HG03159 (cell line): ENCODE measurements at regions not wholly inside any gene's neighbourhood (a gene's known extent, or its start where the extent isn't known, plus 50 kb on each side); places are given as distances from the start of the nearest gene placed in this dataset.
"Not testable (repeated sequence)": the region's sequence is repeated elsewhere in the genome, so short reads cannot be mapped to it uniquely, and the experiment has no call there.

ENCODE experiments used
- ATAC-seq: cut with Tn5 transposase; IDR thresholded peaks from one replicate; pipeline ENCODE4 v1.9.1; 2021; ENCODE audit warnings: mild to moderate bottlenecking, moderate library complexity; ENCODE audit not compliant: unreplicated experiment

DNA sequence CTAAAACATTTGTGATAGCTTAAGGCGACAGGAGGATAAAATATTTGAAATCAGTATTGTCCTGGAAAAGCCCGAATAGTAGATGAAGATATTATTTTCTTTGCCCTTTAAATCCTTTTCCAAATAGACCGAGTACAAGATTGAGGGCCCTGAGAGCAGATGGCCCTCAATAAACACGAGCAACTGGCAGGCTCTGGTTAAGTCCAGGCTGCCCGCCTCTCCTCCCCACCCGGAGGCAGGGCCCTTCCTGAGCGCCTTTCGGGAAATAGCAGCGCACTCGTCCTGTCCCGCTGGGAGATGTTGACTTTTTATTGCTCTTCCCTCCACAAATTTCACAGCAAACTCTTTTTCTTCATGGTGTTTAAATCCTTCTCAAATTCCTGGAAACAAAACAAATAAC lies 50.8 kb upstream of the MAX start:
- no peak for ATAC-seq

DNA sequence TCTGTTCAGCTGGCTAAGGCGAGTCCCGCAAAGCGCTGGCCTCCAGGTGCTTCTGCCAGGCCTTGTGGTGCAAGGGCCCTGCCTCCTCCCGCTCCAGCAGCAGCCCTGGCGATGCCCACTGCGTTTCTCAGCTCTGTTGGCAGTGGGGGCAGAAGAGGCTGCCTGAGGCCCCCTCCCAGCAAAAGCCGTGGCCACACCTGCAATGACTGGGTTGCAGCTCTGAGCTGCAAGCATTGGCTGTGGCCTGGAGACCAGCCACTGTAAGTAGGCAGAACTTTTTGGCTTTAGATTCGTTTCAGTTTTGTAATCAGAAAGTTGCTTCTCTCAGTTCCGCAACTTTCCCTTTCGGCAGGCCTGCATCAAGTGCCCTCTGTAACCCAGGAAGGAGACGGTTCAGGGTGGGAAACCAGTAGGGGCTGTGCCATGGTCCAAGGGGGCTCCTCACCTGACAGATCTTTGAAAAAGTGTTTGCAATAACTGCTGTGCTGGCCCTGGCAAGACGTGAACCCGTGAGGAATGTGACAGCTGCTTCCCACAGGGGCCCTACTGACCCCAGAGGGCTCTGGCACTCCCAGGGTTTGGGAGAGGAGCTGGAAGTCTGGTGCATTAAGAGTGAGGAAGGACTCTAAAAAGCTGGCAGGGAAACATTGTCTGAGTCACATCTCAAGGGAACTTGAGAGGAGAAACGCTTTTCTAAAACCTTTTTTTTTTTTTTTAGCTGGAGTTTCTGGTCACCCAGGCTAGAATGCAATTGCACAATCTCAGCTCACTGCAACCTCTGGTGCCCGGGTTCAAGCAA lies 54.5 kb upstream of the MAX start:
- peak; percentile 54 for ATAC-seq

DNA sequence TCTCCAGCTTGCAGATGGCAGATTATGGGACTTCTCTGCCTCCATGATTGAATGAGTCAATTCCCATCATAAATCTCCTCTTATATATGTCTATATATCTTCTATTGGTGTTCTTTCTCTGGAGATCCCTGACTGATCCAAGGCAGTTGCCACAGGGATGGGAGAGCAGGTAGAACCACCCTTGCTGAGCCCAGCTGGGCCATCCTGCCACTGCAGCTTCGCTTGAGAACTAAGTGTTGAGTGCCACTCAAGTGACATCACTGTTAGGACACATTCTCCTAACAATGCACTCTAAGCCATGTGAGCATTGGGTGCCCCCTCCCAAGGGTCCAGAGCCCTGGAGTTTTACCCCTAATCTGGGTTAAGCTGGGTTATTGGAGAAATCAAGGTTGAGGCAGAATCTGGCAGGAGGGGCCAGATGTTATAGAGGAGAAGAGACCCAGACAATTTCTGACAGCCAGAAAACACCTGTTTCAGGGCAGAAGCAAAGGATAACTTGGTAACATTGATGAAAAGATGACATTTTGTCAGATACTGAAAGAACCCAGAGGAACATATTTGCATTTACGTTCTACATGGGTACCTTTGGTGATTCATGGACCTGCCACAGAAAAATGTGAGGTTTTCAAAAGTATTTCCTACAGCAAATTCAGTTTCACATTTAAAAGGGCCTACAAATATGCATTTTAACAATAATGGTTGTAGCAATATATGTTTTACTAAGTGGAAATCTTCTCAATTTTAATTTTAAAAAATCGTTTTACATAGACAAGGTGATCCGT lies 57.2 kb upstream of the MAX start:
- peak; percentile 79 for ATAC-seq

DNA sequence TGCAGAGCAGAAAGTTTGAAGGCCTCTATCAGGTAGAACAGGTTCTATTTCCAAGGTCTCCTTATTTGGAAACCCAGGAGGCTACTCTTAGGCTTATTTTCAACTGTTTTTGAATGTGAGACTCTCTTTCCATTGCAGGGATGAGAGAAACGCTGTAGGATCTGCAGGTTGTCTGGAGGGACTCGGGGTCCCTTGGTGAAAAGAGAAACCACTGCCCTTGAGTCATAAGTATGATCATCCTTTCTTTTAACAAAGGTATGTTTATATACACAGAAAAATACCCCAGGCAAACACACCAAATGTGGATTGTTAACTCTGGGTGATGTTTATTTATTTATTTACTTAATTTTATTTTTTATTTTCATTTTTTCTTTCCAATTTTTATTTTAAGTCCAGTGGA lies 57.8 kb upstream of the MAX start:
- peak; percentile 1 for ATAC-seq

DNA sequence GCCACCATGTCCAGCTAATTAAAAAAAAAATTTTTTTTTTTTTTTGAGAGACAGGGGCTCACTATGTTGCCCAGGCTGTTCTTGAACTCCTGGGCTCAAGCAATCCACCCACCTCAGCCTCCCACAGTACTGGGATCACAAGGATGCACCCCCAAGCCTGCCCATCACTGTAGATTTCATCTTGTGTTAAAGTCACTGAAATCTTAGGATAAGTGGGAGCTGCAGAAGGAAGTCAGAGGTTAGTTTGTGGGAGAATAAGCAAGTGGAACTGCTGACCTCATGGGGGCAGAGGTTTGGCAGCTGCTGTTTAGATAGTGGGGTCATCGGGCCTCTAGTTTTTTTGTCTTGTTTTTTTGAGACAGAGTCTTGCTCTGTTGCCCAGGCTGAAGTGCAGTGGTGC lies 59.7 kb upstream of the MAX start:
- no peak for ATAC-seq

DNA sequence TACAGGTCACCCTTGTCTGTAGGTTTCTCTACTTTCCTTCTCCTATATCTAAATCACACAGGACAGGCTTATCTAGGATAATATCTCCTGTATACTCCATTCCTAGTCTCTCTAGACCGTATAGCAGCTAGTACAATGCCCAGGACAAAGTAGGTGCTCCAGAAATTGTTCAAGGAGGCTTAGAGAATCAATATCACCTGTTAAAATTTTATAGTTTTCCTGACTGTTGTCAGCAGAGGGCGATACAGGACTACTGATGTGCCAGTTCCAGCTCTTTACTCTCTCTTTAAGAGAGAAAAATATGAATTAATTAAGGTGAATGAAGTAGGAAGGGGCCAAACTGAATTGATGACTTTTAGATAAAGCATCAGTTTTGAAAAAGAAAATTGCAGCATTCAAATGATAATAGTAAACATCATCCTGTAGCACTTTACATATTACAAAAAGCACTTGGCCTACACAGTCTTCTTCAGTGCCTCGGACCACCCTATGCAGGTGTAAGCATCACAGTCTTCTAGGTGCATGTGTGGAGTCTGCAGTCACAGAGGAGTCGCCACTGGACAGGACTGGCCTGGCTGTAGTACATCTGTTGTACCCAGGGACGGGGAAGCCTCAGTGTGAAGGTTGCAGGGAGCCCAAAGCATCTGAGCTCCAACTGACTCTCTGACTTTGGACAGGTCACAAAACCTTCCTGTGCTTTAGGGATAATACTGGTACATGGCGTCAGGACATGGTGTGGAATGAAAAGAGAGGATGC lies 61.9 kb upstream of the MAX start:
- no peak for ATAC-seq

DNA sequence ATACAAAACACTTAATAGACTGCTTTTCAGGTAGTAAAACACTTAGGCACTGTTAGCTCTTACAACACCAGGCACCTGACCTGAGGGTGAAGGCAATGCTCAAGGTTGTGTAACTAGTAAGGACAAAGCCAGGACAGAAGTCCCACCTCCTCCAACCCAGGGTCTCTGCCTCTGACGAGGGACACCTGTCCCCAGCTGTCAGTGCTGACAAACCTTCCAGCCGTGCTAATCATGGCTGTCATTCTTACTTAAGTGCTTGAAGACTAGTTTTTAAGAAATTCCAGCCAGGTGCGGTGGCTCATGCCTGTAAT lies 62.5 kb upstream of the MAX start:
- no peak for ATAC-seq

DNA sequence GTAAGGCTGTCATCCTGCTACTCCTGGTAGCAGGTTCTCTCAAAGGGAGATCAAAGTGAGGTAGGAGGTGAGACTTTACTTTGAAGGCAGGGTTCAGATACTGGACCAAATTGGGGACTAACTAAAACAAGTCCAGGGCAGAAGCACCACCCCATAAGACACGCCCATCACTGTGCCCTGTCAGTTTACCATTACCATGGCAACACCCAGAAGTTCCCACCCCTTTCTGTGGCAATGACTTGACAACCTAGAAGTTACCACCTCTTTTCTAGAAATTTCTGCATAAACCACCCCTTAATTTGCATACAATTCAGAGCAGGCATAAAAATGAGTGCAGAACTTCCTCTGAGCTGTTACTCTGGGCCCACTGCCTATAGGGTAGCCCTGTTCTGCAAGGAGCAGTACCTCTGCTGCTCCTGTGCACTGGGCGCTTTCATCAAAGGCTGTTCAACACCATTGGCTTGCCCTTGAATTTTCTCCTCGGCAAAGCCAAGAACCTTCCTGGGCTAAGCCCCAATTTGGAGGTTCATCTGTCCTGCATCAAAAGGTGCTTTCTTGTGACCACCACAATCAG lies 64.8 kb upstream of the MAX start:
- ATAC-seq, result no peak

DNA sequence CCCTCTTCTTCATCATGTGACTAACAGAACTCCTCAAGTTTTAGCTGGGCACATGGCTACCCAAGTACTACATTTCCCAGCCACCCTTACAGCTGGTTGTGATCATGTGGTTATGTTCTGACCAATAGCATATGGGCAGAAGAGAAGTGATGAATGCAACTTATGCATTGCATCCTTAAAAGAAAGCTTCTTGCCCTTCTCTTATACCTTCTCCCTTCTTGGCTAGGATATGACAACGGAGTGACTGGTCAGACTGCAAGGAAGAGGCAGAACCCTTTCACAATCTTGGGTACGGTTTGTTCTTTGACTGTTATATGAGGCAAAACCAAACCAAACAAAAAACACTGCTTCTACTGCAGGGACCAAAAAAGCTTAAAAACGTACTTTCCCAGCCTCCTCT lies 66.5 kb upstream of the MAX start:
- no peak for ATAC-seq

DNA sequence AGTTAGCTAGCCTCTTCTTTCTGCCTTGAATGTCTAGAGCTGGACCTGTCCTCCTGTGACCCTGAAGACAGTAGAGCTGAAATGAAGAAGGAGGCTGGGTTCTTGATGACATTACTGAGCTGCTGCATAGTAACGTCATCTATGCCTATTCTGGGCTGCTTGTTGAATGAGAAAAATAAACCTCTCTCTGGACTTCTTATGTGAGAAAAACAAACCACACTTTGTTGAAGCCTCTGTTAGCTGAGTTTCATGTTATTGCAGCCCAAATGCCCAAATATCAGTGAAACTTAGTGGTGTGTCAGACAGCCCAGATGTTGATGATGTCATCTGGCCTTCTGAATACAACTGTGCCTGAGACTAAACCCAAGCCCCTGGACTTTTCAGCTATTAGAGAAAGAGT lies 67.0 kb upstream of the MAX start:
- peak; percentile 85 for ATAC-seq

DNA sequence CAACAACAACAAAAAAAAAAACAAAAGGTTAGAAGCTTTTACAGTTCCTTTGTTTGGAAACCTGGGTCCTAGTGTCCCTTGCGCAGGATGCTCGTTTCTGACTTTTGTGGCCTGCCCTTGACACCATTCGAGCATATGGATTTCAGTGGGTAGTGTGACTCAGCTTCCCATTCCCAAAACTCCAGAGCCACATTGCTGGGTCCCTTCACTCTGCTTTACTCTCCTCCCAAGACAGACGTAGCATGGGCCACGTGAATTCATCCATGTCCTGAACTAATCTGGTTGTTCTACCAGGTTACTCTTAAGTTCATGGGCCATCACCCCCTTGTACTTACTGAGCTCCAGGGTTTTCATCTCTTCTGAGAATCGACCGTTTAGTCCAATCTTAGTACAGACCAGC lies 68.0 kb upstream of the MAX start:
- ATAC-seq, result no peak

DNA sequence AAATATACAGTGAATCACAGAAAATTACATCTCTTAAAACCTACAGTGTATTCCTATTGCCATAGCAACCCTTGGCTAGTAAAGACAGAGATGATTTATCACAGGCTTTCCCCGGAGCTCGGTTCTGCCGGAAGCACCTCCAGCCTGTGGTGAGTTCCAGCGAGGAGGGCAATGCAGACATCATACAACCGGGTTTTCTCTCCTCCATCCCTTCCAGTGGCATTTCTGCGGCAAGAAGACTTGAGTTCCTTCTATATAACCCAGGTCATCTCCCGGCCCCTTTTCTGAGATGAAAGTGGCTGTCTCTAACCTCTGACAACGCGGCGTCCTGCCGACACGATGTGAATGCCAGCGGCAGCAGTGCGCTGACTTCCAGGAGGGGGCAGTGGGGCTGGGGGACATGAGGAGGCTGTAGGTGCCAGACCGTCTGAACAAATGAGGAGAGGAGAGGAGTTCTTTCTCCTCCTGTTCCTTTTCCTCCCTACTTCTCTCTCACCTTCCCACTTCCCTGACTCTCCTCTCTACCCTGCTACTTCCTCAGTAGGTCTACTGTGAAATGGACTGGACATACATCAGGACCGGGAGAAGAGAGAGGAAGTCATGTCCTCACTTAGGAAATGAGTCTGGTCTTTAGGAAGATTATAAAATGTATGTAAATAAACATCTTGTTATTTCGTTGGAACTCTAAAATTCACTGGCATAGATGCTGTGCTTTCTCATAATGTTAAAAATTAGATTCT lies 68.6 kb upstream of the MAX start:
- peak; percentile 44 for ATAC-seq

DNA sequence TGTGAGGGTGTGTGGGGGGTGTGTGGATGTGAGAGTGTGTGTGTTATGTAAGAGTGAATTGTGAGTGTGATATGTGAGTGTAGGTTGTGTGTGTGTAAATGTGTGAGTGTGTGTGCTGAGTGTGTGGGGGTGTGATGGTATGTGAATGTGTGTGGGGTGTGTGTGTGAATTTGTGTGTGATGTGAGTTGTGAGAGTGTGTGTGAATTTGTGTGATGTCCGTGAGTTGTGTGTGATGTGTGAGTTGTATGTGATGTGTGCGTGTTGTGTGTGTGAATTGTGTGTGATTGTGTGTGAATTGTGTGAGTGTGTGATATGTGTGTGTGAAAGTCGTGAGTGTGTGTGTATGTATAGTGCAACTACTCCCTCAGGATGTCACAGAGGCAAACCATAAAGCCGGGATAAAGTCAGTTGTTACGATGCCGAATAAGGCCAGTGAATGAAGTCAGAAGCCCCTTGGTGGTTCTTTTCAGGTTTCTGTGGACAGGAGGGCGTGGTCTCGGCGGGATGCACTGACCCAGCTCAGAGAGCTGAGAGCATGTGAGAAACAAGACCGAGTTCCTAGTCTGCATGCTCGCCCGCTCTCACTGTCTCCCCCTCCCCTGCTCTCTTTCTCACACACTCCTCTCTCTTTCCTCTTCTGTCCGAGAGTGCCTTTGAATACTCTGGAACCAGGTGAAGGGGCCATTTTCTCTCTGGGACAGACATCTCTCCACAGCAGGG lies 71.8 kb upstream of the MAX start:
- no peak for ATAC-seq

DNA sequence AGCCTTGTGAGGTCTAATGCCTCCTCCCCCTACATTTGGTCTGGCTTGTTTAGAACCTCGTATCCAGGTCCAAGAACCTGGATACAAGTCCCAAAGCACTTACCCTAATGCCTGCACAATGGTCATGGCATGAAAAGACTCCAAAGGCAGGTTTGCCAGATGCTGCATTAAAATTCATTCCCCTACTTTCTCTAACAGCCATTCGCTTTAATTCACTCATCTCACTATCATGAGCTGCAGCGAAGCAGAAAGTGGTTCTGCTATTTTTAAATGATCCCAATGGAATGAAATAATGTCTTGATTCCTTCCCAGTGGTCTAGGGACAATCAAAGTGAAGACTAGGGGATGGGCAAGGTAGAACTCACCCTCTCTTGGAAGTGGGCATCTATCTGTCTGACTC lies 72.5 kb upstream of the MAX start:
- ATAC-seq, result no peak

DNA sequence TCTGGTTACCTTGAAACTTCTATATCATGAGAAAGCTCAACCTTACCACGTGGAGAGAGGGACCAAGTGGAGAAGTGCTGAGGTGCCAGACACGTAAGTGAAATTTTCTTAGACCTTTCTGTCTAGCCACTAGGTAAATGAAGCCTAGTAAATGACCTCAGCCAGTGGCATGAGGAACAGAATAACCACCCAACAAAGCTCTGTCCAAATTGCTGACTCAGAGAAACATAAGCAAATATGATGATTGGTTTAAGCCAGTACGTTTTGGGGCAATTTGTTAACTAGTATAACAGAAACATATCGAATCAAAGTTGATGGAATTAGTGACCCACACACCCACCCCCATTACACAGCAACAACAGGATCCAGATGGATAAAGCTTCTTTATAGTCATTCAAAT lies 75.2 kb upstream of the MAX start:
- ATAC-seq, result no peak

DNA sequence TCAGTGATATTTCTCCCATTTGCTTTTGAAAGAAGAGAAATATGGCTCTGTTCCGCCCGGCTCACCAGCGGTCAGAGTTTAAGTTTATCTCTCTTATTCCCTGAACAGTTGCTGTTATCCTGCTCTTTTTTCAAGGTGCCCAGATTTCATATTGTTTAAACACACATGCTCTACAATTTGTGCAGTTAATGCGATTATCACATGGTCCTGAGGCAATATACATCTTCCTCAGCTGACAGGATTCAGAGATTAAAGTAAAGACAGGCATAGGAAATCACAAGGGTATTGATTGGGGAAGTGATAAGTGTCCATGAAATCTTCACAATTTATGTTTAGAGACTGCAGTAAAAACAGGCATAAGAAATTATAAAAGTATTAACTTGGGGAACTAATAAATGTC lies 76.9 kb upstream of the MAX start:
- not testable (repeated sequence) for ATAC-seq

DNA sequence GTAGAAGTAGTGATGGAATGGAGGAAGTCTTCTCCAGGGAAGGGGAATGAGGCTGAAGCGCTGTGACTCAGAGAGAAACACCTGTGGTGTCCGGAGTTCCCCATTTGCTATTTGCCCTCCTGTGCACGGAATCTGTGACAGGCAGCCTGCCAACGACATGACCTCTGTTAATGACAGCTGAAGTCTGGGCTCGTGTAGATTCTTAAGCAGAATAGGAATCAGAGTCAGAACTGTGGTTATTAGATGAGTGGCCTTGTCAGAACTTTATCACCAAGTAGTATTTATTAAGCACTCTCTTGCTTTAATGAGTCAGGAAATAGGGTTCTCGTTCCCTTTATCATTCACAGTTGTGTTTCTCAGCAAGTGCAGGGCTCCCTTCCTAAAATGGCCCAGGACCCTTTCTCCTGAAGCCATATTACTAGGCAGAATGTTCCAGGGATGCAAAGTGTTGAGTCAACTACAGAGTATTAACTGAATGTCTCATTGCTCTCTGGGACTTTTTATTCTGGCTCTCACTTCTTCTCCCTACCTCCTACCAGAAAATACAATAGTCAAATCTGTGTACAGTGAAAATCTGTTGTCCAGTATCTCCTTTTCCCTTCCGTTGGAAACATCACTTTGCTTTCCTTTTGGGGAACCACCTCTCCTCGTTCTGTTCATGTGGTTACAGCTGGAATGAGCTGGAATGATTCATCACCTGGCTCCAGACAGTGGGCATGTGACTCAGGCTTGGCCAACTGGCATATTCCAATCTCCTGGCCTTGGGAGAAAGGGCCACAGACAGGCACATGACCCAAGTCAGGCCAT lies 77.8 kb upstream of the MAX start:
- peak; percentile 90 for ATAC-seq

DNA sequence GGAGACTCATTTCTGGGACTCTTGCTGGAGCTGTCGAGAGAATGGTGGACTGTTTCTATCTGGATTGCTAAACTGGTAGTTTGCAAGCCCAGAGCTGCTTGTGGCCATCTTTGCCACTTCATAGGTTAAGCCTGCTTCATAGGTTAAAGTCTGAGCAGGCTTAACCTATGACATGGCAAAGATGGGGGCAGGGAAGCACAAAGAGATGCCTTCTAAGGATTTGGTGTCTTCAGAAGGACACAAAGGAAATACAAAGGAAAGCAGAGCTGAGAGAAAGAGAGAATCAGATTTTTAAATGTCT lies 78.4 kb upstream of the MAX start:
- no peak for ATAC-seq

DNA sequence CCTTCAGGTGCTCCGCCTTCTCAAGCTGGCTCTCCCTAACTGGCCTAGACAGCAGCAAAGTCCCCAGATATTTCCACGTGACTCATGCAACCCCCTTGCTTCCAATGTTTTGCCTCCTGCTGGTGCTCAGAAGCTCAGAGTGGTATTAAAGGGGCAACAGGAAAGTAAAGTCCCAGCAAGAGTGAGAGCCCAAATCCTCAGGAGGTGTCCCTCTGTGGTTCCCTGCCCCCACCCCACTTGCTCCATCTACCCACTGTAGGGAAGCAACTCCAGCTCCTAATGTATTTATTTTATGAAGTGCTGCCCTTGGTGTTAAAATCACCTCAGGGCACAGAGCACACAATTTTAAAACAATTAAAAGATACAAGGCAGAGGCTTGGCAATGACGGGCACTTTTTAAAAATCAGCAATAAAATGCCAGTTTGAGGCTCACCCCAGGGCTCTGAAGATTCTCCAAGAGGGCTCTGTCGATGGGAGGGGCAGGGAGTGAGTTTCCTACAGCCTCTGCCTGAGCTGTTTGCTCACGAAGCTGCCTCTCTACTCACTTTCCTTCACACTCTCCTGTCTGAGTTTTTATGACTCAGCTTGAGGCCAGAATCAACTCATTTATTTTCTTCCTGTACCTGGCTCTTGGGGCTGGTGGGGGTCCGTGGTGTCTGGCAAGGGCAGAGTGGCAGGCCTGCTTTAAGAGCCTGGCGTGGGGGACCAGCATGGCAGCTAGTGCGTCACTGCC lies 81.9 kb upstream of the MAX start:
- no peak for ATAC-seq
